ENCODE measurements at regions not wholly inside any gene's neighbourhood (a gene's known extent, or its start where the extent isn't known, plus 50 kb on each side); places are given as distances from the start of the nearest gene placed in this dataset.

DNA sequence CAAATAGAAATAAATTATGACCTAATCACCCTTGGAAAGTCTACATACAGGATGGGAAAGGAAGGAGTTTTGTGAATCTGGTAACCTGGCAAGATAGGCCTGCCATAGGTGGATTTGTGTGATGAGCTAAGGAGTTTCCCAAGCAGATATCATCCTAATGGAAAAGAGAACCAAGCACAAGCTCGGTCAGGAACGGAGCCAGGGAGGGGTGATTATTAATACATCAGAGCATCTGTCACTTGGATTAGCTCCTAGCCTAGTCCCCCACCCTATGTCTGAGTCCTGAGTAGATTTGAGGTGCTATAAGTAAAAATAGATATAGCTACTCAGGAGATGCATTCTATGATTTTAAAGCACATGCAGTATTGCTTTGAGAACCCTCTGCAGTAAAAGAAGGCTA, 57.3 kb upstream of the SMARCA2 start:
- intact Hi-C loops (cut with micrococcal nuclease) (no loop called here), dilution Hi-C loops (cut with MboI; ENCODE audit: extremely low pct_ligation_motif_present, low sequenced_read_pairs) (no loop called here)
- Histone ChIP-seq H3K27ac (ENCODE audit: insufficient read depth, low read depth, low read length) (no peak overlapping the region), H3K4me2 (ENCODE audit: insufficient read depth, low read length) (no peak overlapping the region), H3K9me1 (replicated peaks; ENCODE audit: control insufficient read depth, extremely low read depth, insufficient read depth, low read length) (no peaks in the 10 kb centered on the region), H3K79me2 (ENCODE audit: control insufficient read depth, insufficient read depth, low read length) (no peaks in the 10 kb centered on the region), H3K27me3 (ENCODE audit: control insufficient read depth in 2 of 2, insufficient read depth in 2 of 2, low read length in 2 of 2) (no peaks in the 10 kb centered on the region), H3K4me3 (replicated peaks in 1 of 3; ENCODE audit: insufficient read depth in 1 of 3, low read depth in 1 of 3, low read length in 3 of 3) (no peak overlapping the region), H3K4me1 (ENCODE audit: control insufficient read depth, extremely low read depth, insufficient read depth, low read length) (no peaks in the 10 kb centered on the region), H2AFZ (ENCODE audit: low read depth, low read length) (no peak overlapping the region), H3K9ac (replicated peaks; ENCODE audit: extremely low read depth, insufficient read depth, low read length) (no peak overlapping the region), H3K36me3 (ENCODE audit: control insufficient read depth in 2 of 2, extremely low read depth in 1 of 2, insufficient read depth in 2 of 2, low read length in 2 of 2) (no peaks in the 10 kb centered on the region), H3K9me3 (replicated peaks; ENCODE audit: control insufficient read depth, insufficient read depth, low read length) (no peaks in the 10 kb centered on the region), H4K20me1 (replicated peaks; ENCODE audit: control insufficient read depth, extremely low read depth, insufficient read depth, low read length) (no peaks in the 10 kb centered on the region)
- no peak for DNase-seq (ENCODE audit: low read depth, low spot score)
- ChIA-PET CTCF (interaction anchor here (1.2 kb wide), 1 partner anchor 130 kb away, joined by 6 read pairs; no protein-coding TSS in a partner anchor), POLR2A (no interaction called here)
- BruUV-seq (replicated peaks) = no TSS peak
- TF ChIP-seq FOS (IDR thresholded peaks at IDR 0.05; ENCODE audit: borderline replicate concordance, insufficient read depth, low read length) (no peak), POLR2A (IDR thresholded peaks at IDR 0.05; ENCODE audit: low read depth, low read length) (no peak)
- FAIRE-seq = no peak

DNA sequence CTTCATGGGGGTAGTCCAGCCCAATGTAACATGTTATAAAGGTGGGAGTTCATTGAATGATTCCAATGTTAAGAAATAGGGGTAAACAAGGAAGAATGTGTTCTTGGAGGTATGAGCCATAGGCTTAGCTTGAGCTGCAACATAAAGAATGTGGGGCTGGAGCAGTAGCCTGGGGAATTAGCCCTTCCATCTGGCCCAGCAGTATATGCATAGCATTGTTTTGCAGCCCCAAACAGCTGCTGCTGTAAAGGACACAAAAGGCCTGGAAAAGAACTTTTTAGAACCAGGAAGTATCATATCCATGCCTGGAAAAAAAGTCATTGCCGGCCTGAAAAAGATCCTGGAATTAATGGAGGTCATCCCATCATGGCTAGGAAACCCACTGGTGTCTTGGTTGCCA, 55.8 kb upstream of the SMARCA2 start:
- BruUV-seq (replicated peaks) = no TSS peak
- H3K36me3 ChIP-seq (ENCODE audit: control insufficient read depth in 2 of 2, extremely low read depth in 1 of 2, insufficient read depth in 2 of 2, low read length in 2 of 2) = no peaks in the 10 kb centered on the region
- DNase-seq (ENCODE audit: low read depth, low spot score) (no peak), FAIRE-seq (no peak)
- no peak overlapping the region for H2AFZ ChIP-seq (ENCODE audit: low read depth, low read length)
- dilution Hi-C loops (cut with MboI; ENCODE audit: extremely low pct_ligation_motif_present, low sequenced_read_pairs) (no loop called here), intact Hi-C loops (cut with micrococcal nuclease) (no loop called here)
- H3K4me2 ChIP-seq (ENCODE audit: insufficient read depth, low read length) = no peak overlapping the region
- no peak overlapping the region for H3K27ac ChIP-seq (ENCODE audit: insufficient read depth, low read depth, low read length)
- H4K20me1 ChIP-seq (replicated peaks; ENCODE audit: control insufficient read depth, extremely low read depth, insufficient read depth, low read length) = no peaks in the 10 kb centered on the region
- H3K9me1 ChIP-seq (replicated peaks; ENCODE audit: control insufficient read depth, extremely low read depth, insufficient read depth, low read length) = no peaks in the 10 kb centered on the region
- CTCF ChIA-PET = no interaction called here
- no peaks in the 10 kb centered on the region for H3K79me2 ChIP-seq (ENCODE audit: control insufficient read depth, insufficient read depth, low read length)
- H3K9me3 ChIP-seq (replicated peaks; ENCODE audit: control insufficient read depth, insufficient read depth, low read length) = no peaks in the 10 kb centered on the region
- no peaks in the 10 kb centered on the region for H3K27me3 ChIP-seq (ENCODE audit: control insufficient read depth in 2 of 2, insufficient read depth in 2 of 2, low read length in 2 of 2)
- TF ChIP-seq EZH2 (IDR thresholded peaks at IDR 0.05; ENCODE audit: borderline replicate concordance, low read depth, low read length, severe bottlenecking) (no peak), POLR2A (IDR thresholded peaks at IDR 0.05; ENCODE audit: low read depth, low read length) (no peak)
- TF ChIP-seq, protein P1, sequence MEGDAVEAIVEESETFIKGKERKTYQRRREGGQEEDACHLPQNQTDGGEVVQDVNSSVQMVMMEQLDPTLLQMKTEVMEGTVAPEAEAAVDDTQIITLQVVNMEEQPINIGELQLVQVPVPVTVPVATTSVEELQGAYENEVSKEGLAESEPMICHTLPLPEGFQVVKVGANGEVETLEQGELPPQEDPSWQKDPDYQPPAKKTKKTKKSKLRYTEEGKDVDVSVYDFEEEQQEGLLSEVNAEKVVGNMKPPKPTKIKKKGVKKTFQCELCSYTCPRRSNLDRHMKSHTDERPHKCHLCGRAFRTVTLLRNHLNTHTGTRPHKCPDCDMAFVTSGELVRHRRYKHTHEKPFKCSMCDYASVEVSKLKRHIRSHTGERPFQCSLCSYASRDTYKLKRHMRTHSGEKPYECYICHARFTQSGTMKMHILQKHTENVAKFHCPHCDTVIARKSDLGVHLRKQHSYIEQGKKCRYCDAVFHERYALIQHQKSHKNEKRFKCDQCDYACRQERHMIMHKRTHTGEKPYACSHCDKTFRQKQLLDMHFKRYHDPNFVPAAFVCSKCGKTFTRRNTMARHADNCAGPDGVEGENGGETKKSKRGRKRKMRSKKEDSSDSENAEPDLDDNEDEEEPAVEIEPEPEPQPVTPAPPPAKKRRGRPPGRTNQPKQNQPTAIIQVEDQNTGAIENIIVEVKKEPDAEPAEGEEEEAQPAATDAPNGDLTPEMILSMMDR (IDR thresholded peaks at IDR 0.05; ENCODE audit: extremely low read depth in 1 of 2, insufficient read depth in 1 of 2, low read depth in 1 of 2, low read length in 2 of 2) = no peak
- no peak overlapping the region for H3K4me3 ChIP-seq (replicated peaks in 1 of 3; ENCODE audit: insufficient read depth in 1 of 3, low read depth in 1 of 3, low read length in 3 of 3)
- POLR2A ChIA-PET = no interaction called here
- H3K9ac ChIP-seq (replicated peaks; ENCODE audit: extremely low read depth, insufficient read depth, low read length) = no peak overlapping the region
- H3K4me1 ChIP-seq (ENCODE audit: control insufficient read depth, extremely low read depth, insufficient read depth, low read length) = no peaks in the 10 kb centered on the region

Data from endothelial cell of umbilical vein (primary cell).